Kasumi-1 (cell line): ENCODE measurements at regions not wholly inside any gene's neighbourhood (a gene's known extent, or its start where the extent isn't known, plus 50 kb on each side); places are given as distances from the start of the nearest gene placed in this dataset.
A peak's percentile ranks its signal among the peaks of the same experiment; 100 is the strongest.

Experiments used
- DNase-seq, 2 experiments: peaks; one replicate each; lab custom pipeline; 2025; lab: John Stamatoyannopoulos, UW

DNA sequence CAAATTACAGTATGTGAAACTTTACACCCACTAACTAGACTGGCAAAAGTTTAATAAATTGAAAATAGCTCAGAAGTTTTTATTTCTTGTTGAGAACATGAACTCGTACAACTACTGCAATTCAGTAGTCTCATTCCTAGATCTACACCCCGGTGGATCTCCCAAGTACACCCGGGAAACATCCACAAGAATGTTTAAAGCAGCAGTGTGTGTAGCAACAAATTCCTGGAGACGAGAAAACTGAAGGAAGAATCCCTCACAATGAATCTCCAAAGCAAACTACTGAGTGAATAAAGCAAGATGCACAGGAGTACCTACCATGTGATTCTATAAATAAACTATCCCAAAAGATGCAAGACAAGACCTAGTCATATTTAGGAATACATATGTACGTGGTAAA is 954.0 kb upstream of the MAP3K7 start:
- DNase-seq = no peak

DNA sequence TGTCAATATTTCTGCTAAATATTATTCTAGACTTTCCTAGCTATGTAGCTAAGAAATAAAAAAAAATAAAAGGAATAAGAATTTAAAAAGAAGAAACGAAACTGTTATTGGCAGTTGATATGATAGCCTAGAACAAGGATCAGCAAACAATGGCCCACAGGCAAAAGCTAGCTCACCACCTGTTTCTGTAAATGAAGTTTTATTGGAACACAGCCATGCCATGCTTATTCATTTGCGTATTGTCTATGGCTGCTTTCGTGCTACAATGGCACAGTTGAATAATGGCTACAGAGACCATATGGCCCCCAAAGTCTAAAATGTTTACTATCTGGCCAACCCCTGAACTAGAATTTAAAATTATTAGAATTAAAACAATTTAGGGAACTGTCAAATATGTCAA is 952.6 kb upstream of the MAP3K7 start:
- no peak for DNase-seq

DNA sequence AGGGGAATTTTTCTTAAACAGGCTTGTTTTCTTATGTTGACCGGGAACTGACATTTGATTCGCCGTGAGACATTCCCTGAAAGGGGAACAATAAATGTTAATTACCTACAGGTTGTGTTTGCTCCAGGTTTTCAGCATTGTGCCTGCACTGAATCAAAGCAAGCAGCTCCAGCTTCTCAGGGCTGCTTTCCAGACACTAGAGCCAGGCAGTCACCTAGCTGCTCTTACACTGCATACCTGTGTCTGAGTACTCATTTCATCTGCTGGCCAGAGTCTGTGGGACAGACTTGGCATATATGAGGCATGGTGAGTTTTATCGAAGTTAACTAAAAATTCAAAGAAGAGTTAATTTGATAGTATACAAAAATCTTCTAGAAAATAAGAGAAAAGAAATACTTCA is 951.8 kb upstream of the MAP3K7 start:
- no peak for DNase-seq

DNA sequence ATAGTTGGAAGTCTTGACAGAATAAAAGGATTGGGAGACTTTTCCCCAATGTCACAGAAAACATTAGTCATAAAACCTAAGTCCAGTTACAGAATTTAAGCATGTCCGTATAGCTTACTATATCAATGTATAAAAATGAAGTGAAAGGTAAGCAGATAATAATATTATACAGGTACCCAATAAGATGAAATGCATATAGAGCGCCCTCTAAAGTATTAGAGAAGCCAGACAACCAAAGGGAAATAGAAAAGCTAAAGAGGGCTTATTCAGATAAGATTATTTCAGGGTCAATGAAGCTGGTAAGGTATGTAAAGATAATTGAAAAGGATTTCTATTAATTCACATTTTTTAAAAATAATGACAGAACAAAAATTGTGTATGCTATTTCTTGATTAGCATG is 947.7 kb upstream of the MAP3K7 start:
- peak in 1 of 2 experiments; percentile 5 for DNase-seq

DNA sequence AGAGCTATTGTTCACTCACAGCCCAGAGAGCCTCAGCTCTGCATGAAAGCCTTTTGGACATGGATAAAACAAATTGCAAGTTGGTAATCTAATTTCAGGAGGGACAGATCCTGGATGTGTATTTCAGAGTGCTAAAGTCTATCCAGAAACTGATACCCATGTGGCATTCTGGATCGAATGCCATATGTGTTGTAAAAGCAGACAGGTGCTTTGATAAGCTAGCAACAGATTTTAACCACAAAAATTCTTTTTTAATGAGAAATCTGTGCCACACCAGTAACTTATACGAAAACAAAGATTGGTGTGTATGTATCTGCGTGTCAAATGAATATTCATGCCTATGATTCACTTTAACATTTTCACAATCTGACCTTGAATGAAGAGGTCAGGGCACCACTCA is 936.6 kb upstream of the MAP3K7 start:
- DNase-seq = no peak

DNA sequence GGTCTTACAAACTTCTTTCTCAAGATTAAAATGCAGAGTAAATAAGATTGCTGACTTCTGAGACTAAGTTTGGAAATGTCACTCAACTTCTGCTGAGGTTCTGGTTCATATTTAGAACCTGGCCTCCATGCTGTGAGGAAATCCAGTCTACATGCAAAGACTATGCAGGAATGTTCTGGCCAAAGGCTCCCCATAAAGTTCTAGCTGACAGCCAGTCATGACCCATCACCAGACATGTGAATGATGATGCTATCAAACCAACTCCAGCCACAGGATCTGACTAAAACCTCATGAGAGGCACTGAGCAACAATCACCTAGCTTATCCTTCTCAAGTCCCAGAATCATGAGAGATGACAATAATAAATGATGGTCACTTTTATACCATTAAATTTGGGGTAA is 935.1 kb upstream of the MAP3K7 start:
- no peak for DNase-seq

DNA sequence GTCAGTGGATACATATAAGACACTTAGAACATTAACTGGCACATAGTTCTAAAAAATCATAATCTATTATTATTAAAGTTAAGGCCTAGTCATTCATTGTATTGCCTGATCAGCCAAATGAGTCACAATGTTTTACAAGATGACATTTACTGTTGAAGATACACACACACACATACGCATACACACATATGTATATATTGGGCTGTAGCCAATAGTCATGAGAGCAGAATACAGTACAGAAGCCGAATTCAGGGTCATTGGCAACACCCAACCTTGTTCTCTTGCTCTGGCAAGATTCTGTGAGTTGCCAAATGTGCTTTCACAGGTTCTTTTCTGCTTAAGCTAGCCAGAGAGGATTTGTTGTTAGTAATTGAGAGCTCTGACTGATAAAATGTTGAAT is 922.8 kb upstream of the MAP3K7 start:
- DNase-seq = no peak

DNA sequence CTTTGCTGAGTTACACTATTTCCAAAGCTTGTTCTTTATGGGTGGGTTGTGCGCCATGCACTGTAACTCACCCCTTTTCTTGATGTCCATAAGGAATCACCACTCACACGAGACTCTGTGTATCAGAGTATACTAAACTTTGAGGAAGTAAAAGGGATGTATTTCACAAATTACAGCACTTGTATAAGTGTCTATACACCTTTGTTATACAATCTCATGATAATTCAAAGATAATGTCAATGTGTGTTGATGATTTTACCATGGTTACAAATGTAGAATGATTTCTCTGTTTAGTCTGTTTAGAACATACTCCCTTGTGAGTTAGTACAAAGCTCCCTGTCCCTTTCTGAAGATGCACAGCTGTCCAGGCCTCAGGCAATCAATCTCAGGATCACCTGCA is 922.2 kb upstream of the MAP3K7 start:
- DNase-seq = no peak

DNA sequence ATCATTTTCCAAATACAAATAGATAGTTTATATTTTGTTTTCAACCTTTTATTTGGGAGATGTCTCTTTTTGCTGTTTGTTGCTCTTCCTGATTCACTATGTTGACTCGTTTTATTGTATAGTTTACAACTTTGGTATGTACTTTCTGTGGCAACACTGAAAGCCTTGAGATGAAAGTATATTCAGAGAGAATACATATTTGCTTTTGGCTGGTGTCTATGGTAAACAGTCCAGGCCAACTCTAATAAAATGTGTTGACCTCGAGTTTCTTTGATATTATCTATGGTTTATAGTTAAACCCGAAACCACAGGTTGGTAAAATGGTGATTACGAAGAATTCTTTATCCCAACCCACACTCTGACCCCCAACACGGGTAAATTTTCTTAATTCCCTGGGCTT is 919.6 kb upstream of the MAP3K7 start:
- DNase-seq = no peak

DNA sequence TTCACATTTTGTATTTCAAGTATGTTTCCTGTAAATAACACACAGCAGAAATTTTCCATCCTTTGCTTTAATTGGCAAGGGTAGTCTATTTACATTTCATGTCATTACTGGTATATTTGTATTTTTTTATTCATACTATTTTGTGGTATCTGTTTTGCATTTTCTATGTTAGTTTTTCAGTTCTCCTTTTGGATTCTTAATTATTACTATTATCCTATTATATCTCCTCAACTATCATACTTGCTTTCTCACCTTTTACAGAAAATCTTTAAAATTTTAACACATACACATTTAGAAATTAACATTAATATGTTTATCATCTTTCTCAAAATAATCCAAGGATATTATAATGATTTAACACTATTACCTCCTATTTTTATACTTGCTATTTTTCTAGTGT is 918.3 kb upstream of the MAP3K7 start:
- DNase-seq = no peak

DNA sequence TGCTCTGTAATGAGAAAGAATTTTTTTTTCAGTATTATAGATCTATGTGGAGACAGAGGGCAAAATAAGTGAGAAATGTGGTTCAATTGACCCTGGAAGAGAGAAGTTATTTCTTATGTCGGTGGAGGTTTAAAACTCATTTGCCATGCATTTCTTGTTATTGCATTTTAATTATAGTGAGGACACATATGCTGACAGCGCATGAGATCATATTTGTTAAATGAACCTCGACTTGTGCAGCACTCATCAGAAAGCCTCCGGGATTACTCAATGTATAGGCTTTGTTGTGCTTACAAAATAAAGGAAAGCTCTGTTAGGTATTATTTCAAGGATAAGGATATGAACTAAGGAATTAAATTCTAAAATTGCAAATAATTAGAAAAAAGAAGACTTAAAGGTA is 915.1 kb upstream of the MAP3K7 start:
- DNase-seq = no peak

DNA sequence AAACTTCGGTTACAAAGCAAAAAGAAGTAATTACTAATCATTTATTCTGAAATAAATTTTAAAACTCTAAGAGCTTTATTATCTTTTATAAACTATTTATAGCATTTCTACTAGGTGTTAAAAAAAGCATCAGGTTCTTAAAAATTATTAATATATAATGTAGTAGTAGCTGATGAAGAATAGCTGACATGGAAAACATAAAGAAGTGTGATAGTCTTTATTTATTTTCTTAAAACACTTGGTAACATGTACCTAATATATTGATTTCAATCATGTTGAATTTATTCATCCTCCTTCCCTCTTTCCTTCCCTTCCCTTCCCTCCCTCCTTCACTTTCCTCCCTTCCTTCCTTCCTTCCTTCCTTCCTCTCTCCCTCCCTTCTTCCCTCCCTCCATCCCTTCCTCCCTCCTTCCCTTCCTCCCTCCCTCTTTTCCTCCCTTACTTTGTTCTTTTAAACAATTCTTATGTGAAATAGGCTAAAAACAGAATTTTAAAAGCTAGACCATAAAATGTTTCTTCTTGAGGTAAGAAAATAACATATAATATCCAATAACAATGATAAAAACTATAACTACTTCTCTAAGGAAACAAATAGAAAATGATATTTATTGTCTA is 913.9 kb upstream of the MAP3K7 start:
- no peak for DNase-seq

DNA sequence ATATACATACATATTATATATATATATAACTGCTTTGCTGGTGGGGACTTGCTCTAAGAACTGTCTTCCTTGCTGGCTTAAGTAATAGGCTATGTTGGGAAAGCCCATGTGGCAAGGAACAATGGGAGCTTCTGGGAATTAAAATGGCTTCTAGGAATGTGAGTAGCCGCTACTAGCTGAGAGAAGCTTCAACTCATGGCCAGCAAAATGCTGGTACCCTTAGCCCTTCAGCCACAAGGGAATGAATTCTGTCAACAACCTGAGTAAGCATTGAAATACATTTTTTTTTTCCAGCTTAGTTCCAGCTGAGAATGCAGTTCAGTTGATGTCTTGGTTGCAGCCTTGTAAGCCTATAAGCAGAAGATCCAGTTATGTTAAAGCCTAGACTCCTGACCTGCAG is 911.7 kb upstream of the MAP3K7 start:
- DNase-seq = no peak

DNA sequence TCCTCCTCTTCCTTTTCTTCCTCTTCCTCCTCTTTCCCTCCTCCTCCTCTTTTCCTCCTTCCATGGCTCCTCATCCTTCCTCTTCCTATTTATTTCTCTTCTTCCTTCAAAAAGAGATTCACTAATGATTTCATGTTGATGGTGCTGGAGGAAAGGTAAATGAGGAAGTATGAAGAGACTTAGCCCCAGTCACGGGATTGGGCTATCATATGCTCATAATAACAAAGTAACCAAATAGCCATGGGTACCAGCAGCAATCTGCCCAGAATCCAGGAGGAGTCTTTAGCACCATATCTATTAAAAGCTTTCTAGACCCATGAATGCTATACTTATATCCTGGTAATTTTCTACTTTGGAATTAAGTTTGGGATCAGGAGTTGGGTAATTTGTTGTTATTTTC is 910.9 kb upstream of the MAP3K7 start:
- no peak for DNase-seq

DNA sequence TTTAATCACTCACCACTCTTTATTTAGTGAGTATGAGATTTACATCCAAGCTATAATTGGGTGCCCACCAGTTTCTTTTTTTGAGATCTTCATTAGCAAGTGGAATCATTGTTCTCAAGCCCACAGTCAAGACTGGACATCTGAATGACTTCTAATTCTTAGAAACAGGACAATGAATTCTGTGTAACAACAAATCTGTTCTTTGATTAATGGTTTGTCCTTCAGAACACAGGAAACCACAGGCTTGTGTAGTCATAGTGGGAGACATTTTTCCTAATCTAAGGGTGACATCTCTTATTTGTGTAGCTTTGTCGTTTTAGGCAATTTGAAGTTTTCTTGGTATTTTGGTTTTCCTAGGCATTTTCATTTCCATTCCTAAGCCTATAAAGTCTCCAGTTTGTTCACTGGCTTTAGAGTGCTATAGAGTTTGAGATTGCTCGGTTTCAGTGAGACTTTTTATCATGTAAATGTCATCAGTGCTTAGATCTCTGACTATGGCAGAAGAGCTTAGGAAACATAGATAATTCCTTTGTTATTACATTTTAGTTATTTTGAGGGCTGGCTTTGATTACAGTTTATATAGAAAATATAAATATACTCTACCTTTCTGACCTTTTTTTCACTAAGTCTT is 903.9 kb upstream of the MAP3K7 start:
- DNase-seq = no peak

DNA sequence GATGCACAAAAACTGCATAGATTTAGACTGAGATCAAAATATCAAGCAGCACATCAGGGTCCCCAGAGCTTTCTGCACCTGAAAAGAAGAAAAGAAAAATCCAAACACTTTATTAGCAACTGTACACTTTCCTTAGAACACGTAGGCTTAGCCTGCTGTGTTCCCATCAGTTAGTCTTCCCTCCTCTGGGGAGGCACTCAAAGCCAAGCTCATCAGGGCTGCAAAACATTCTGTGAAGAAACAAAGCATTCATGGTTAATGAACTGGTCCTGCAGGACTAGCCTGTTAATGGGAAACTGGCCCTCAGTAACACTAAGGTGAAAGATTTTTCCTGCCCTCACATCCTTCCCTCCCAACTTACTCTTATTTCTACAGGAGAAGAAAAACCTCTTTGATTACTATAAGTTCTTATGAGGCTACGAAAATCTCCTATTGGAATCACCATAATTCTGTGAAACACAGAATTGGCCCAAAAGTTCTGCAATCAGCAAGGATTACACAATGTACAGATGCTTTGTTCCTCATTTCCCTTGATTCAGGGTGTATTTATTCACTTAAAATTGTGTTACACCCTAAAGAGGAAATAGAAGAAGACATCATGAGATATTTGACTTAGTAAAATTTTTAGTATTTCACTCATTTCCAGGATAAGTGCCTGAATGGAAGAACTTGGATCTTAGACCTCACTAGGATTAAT is 901.0 kb upstream of the MAP3K7 start:
- DNase-seq = peak; percentile 15 to 36

DNA sequence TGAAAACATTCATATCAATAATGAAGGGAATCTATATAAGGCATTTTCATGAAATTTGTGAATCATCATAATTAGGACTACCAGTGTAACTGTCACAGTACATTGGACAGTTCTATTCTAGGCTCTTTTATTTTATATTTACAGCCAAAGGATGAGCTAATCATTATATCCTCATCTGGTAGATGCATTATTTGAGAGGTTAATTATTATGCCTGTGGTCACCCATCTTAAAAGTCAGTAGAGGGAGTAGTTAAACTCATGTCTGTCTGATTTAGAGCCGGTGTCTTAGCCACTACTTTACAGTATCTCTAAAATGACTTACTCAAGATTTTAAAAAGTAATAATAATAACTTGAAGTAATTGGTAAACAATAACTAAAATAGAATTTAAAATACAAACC is 899.3 kb upstream of the MAP3K7 start:
- DNase-seq = no peak

DNA sequence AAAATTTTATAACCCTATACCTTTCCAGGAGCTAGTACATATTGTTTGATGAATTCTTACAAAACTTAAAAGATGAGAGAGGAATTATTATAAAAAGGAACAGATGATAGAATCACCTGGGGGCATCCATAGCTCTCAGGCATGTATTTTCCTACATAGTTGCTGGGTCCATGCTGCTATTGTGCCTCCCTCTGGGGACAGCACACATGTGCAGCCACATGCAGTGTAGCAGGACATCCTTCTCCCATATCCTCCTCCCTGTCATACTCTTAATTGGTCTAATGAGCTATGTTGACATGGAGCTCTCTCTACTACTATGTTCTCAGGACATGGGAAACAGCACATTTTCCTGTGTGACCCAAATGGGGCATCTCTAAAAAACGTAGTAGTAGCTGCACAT is 898.2 kb upstream of the MAP3K7 start:
- no peak for DNase-seq

DNA sequence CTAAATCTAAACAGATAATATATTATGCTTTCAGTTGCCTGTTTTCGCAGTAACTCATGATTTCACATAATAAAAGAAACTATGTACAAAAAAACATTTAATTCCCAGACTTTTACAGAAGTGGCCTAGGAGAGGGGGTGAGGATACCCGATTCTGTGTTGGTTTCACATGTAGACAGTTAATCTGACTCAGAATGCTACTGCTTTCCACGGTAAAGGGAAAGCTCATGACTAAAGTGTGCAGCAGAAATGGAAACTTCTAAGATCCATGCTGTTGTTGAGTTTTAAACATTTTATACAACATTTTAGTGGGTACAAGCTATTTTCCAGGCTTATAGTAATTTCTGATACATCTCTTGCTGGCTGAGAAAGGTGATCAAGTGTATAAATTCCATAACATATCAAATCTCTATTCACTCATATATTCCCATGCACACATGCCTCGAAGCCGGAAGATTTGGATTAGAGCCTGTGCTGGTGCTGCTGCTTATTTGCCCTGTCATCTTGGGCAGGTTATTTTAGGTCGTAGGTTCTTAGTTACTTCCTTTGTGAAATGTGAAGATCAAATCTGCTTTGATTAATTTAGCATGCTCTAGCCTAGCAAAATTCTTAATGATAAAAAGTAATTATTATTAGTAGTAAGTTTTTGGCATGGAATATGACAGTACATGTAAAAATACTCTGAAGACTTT is 896.7 kb upstream of the MAP3K7 start:
- no peak for DNase-seq

DNA sequence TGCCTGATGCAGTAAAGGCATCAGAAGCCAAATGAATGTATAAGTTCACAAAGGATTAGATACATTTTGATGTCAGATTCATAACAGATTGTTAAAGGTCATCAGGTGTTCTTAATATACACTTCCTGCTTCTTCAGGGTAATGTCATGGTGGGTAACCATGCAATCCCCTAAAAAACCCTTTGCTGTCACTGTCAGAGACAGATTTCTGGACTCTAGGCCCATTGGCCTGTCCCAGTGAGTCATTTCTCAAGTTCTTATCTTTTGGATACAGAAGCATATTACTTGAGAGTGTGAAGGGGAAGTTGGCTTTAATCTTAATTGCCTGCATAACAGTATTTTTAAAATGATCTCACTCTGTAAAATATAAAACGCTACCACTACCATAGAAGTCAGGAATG is 895.6 kb upstream of the MAP3K7 start:
- peak; percentile 8 to 47 for DNase-seq

DNA sequence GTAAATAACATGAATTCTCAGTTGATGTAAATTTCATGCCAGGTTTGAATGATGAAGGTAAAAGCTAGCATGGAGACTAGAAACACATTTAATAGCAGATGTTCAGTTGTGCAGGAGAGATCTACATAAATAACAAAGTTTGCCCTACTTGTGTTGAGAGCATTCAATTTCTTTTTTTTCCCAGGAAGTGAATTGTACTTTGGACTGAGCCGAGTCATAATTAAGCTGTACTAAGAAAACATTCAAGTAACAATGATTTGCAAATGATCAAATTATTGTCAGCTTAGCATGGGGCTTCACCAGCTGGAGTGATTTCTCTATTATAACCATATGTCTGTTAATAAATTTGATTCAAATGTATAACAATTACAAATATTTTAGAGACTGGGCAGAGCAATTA is 893.5 kb upstream of the MAP3K7 start:
- DNase-seq = no peak

DNA sequence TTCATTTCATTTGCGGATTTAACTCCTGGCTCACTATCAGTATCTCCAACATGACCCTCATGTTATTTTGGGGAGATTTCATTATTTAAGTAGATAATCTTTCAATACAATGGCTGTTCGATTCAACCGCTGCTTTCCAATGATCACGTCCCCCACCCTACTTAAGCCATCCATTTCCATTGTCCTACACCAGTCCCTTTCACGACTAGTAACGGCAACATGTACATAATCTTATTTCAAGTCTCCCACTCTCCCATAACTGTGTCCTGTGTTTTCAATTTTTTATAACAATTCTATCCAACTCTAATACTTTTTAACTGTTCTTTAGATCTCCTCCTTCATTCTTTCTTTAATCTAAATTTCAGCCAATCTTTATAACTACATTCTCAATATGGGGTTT is 890.8 kb upstream of the MAP3K7 start:
- DNase-seq = no peak

DNA sequence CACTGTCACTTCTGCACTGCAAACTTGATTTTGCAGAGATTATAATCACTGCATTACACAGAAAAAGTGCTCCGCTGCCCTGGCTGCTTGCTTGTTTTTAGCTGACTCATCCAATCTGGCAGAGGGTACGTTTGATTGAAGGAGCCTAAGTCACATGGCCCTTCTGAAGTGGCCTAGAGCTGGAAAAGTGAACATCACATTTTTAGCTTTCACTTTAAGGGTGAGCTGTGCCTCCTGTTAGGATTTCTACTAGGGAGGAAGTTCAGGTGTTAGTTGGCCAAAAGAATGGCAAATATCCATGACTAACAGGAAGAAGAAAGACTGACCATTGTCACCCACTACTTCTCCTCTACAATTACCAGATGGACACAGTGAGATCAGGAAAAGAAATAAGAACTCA is 889.1 kb upstream of the MAP3K7 start:
- DNase-seq = no peak
